ENCODE measurements at regions not wholly inside any gene's neighbourhood (a gene's known extent, or its start where the extent isn't known, plus 50 kb on each side); places are given as distances from the start of the nearest gene placed in this dataset.
"Not testable (repeated sequence)": the region's sequence is repeated elsewhere in the genome, so short reads cannot be mapped to it uniquely, and the experiment has no call there.

DNA sequence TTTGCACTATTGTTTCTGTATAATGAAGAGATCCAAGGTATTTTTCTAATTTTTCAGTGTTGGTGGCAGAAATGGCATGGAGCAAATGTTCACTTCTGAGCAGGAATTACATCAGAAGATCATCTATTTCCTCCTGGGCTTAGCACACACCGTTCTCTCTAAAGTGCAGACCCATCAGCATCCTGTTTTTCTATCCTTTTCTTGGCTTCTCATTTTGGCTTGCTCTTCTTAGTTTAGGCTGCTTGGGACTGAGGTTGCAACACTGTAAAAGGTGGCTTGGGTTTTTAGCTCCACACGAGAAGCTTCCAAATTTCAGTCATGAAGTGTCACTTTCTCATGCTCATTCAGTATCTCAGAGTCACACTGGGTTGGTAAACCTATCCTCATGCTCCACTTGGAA, 79.9 kb upstream of the SMIM30 start:
- no peak for DNase-seq (ENCODE audit: low spot score)
- TF ChIP-seq CTCF (IDR thresholded peaks at IDR 0.05; ENCODE audit: borderline replicate concordance, control extremely low read depth, extremely low read depth, insufficient read depth, missing control alignments): no peak
- in situ Hi-C loops (cut with MboI; ENCODE audit: low sequenced_read_pairs, unreplicated experiment): no loop called here

DNA sequence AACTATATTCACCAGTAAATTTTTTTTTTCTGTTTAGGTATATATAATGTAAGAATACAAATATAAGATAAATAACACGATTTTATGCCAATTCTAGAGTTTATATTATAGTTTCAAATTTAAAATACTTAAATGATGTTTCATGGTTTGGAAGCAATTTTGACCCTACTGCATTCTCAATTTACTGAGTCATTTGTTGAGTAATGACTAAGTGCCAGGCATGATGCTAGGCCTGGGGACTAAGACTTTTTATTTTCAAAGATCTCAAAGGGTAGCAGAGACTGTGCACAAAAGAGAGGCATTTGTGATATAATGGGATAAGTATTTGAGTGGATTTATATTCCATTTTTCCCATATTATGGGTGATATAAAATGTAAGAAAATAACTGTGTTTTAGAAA, 78.9 kb upstream of the SMIM30 start:
- in situ Hi-C loops (cut with MboI; ENCODE audit: low sequenced_read_pairs, unreplicated experiment): no loop called here
- no peak for TF ChIP-seq CTCF (IDR thresholded peaks at IDR 0.05; ENCODE audit: borderline replicate concordance, control extremely low read depth, extremely low read depth, insufficient read depth, missing control alignments)
- DNase-seq (ENCODE audit: low spot score): no peak

DNA sequence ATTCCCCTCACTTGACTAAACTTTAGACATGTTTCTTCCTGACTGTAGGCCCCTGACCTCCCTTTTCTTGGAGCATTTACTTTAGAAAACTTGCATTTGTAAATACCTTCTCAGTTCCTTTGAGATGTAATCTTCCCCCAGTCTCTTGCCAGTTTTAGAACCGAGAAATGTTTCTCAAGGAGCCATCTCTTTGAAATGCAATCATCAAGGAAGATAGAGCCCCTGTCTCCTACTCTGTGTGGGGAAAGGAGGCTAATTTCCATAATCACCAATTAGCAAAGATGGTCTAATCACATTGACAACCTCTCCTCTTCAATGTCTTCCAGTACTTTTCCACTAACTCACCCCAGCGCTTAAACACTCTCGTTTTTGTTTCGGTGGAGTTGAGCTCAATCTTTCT, 70.0 kb upstream of the SMIM30 start:
- in situ Hi-C loops (cut with MboI; ENCODE audit: low sequenced_read_pairs, unreplicated experiment): no loop called here
- no peak for TF ChIP-seq CTCF (IDR thresholded peaks at IDR 0.05; ENCODE audit: borderline replicate concordance, control extremely low read depth, extremely low read depth, insufficient read depth, missing control alignments)
- no peak for DNase-seq (ENCODE audit: low spot score)

GRCh38 chr7:113179313-113179712, 61.0 kb upstream of the SMIM30 start:
- in situ Hi-C loops (cut with MboI; ENCODE audit: low sequenced_read_pairs, unreplicated experiment): no loop called here
- no peak for DNase-seq (ENCODE audit: low spot score)
- TF ChIP-seq CTCF (IDR thresholded peaks at IDR 0.05; ENCODE audit: borderline replicate concordance, control extremely low read depth, extremely low read depth, insufficient read depth, missing control alignments): no peak

GRCh38 chr7:113176836-113177235, 58.5 kb upstream of the SMIM30 start:
- DNase-seq (ENCODE audit: low spot score): no peak
- TF ChIP-seq CTCF (IDR thresholded peaks at IDR 0.05; ENCODE audit: borderline replicate concordance, control extremely low read depth, extremely low read depth, insufficient read depth, missing control alignments): no peak
- in situ Hi-C loops (cut with MboI; ENCODE audit: low sequenced_read_pairs, unreplicated experiment): no loop called here

GRCh38 chr7:113176180-113176579, 57.8 kb upstream of the SMIM30 start:
- DNase-seq (ENCODE audit: low spot score); in situ Hi-C loops (cut with MboI; ENCODE audit: low sequenced_read_pairs, unreplicated experiment): not testable (repeated sequence)

GRCh38 chr7:113175525-113176104, 57.3 kb upstream of the SMIM30 start:
- TF ChIP-seq CTCF (IDR thresholded peaks at IDR 0.05; ENCODE audit: borderline replicate concordance, control extremely low read depth, extremely low read depth, insufficient read depth, missing control alignments): no peak
- in situ Hi-C loops (cut with MboI; ENCODE audit: low sequenced_read_pairs, unreplicated experiment): no loop called here
- DNase-seq (ENCODE audit: low spot score): no peak

All from GM13976 (cell line).